Breast epithelium (tissue), 3 donors: ENCODE measurements at regions not wholly inside any gene's neighbourhood (a gene's known extent, or its start where the extent isn't known, plus 50 kb on each side); places are given as distances from the start of the nearest gene placed in this dataset.

Experiments used
- CTCF ChIP-seq, 3 donors: fragments of 450-650 bp; IDR thresholded peaks; one replicate each; pipeline ENCODE4 v1.5.1; 2016 to 2017; ENCODE audit warnings: antibody characterized with exemption in 3 of 3, mild to moderate bottlenecking in 3 of 3, moderate library complexity in 3 of 3
- POLR2A ChIP-seq: fragments of 450-650 bp; IDR thresholded peaks from one replicate; pipeline ENCODE4 v1.6.1; 2016; ENCODE audit warnings: antibody characterized with exemption, mild to moderate bottlenecking, moderate library complexity
- POLR2AphosphoS5 ChIP-seq, 3 donors: sonication (generic); formaldehyde crosslinking; IDR thresholded peaks; one replicate each; pipeline ENCODE4 v1.6.1; 2017; ENCODE audit warnings: antibody characterized with exemption in 3 of 3

- no peak for TF ChIP-seq CTCF (IDR thresholded peaks at IDR 0.05)
- no peak for TF ChIP-seq POLR2A
- no peak for TF ChIP-seq POLR2AphosphoS5 (IDR thresholded peaks at IDR 0.05)
Measured at GRCh38 chrX:97787849-97788248, 904.1 kb downstream of the RPA4 start.
